ENCODE measurements at regions not wholly inside any gene's neighbourhood (a gene's known extent, or its start where the extent isn't known, plus 50 kb on each side); places are given as distances from the start of the nearest gene placed in this dataset.

- Histone ChIP-seq H3K9ac (ENCODE audit: low read length) (no peak overlapping the region), H3K9me2 (replicated peaks; ENCODE audit: insufficient read depth, low read length) (no peaks in the 10 kb centered on the region), H3K9me3 (replicated peaks; ENCODE audit: insufficient read depth, low read length) (no peaks in the 10 kb centered on the region), H3K4me1 (ENCODE audit: low read length) (no peaks in the 10 kb centered on the region), H3K79me2 (ENCODE audit: low read length) (no peaks in the 10 kb centered on the region), H2AFZ (ENCODE audit: low read length) (no peak overlapping the region), H3K4me3 (ENCODE audit: low read length) (no peak overlapping the region), H3F3A (ENCODE audit: insufficient read depth, low read length) (no peaks in the 10 kb centered on the region), H3K27ac (ENCODE audit: low read length) (no peak overlapping the region), H3K27me3 (replicated peaks; ENCODE audit: insufficient read depth, low read length) (no peaks in the 10 kb centered on the region), H4K20me1 (ENCODE audit: insufficient read depth, low read length) (no peaks in the 10 kb centered on the region), H3K4me2 (ENCODE audit: low read depth, low read length) (no peak overlapping the region), H3K36me3 (replicated peaks; ENCODE audit: insufficient read depth, low read length) (no peaks in the 10 kb centered on the region)
- no peak for DNase-seq
- TF ChIP-seq EZH2phosphoT487 (IDR thresholded peaks at IDR 0.05; ENCODE audit: low read length): no peak
- TF ChIP-seq CTCF (IDR thresholded peaks at IDR 0.05; ENCODE audit: low read length): no peak
- no peak for TF ChIP-seq EZH2 (optimal IDR thresholded peaks at IDR 0.05; ENCODE audit: low read depth, low read length)
Observed at GRCh38 chr15:39404767-39405181, 176.1 kb upstream of the THBS1 start.

- H4K20me1 ChIP-seq (ENCODE audit: insufficient read depth, low read length): no peaks in the 10 kb centered on the region
- H3K27me3 ChIP-seq (replicated peaks; ENCODE audit: insufficient read depth, low read length): no peaks in the 10 kb centered on the region
- H3K9ac ChIP-seq (ENCODE audit: low read length): no peak overlapping the region
- H3K36me3 ChIP-seq (replicated peaks; ENCODE audit: insufficient read depth, low read length): no peaks in the 10 kb centered on the region
- no peak overlapping the region for H3K4me2 ChIP-seq (ENCODE audit: low read depth, low read length)
- H3K4me1 ChIP-seq (ENCODE audit: low read length): peaks cover 5% of the 10 kb centered on the region
- peaks cover 3% of the 10 kb centered on the region; the same call in 1 of the 2 replicates for H3F3A ChIP-seq (ENCODE audit: insufficient read depth, low read length)
- no peaks in the 10 kb centered on the region for H3K9me3 ChIP-seq (replicated peaks; ENCODE audit: insufficient read depth, low read length)
- TF ChIP-seq EZH2phosphoT487 (IDR thresholded peaks at IDR 0.05; ENCODE audit: low read length) (no peak), EZH2 (optimal IDR thresholded peaks at IDR 0.05; ENCODE audit: low read depth, low read length) (no peak), CTCF (IDR thresholded peaks at IDR 0.05; ENCODE audit: low read length) (no peak)
- H3K27ac ChIP-seq (ENCODE audit: low read length): no peak overlapping the region
- no peaks in the 10 kb centered on the region for H3K9me2 ChIP-seq (replicated peaks; ENCODE audit: insufficient read depth, low read length)
- no peak overlapping the region for H2AFZ ChIP-seq (ENCODE audit: low read length)
- no peaks in the 10 kb centered on the region for H3K79me2 ChIP-seq (ENCODE audit: low read length)
- no peak overlapping the region for H3K4me3 ChIP-seq (ENCODE audit: low read length)
- no peak for DNase-seq
Observed at GRCh38 chr15:39406485-39406884, 174.4 kb upstream of the THBS1 start.

- no peaks in the 10 kb centered on the region for H3K79me2 ChIP-seq (ENCODE audit: low read length)
- H4K20me1 ChIP-seq (ENCODE audit: insufficient read depth, low read length): no peaks in the 10 kb centered on the region
- no peaks in the 10 kb centered on the region for H3K9me2 ChIP-seq (replicated peaks; ENCODE audit: insufficient read depth, low read length)
- H3K4me1 ChIP-seq (ENCODE audit: low read length): peaks cover 11% of the 10 kb centered on the region
- no peak overlapping the region for H3K4me3 ChIP-seq (ENCODE audit: low read length)
- no peak for DNase-seq
- H3K4me2 ChIP-seq (ENCODE audit: low read depth, low read length): no peak overlapping the region
- no peak overlapping the region for H2AFZ ChIP-seq (ENCODE audit: low read length)
- H3K27me3 ChIP-seq (replicated peaks; ENCODE audit: insufficient read depth, low read length): no peaks in the 10 kb centered on the region
- TF ChIP-seq EZH2phosphoT487 (IDR thresholded peaks at IDR 0.05; ENCODE audit: low read length): no peak
- no peak for TF ChIP-seq CTCF (IDR thresholded peaks at IDR 0.05; ENCODE audit: low read length)
- no peak for TF ChIP-seq EZH2 (optimal IDR thresholded peaks at IDR 0.05; ENCODE audit: low read depth, low read length)
- no peak overlapping the region for H3K9ac ChIP-seq (ENCODE audit: low read length)
- H3F3A ChIP-seq (ENCODE audit: insufficient read depth, low read length): peaks cover 3% of the 10 kb centered on the region; the same call in 1 of the 2 replicates
- no peak overlapping the region for H3K27ac ChIP-seq (ENCODE audit: low read length)
- H3K36me3 ChIP-seq (replicated peaks; ENCODE audit: insufficient read depth, low read length): no peaks in the 10 kb centered on the region
- H3K9me3 ChIP-seq (replicated peaks; ENCODE audit: insufficient read depth, low read length): no peaks in the 10 kb centered on the region
Observed at GRCh38 chr15:39407116-39407515, 173.8 kb upstream of the THBS1 start.

All from MM.1S (cell line).